LNCAP (cell line): ENCODE measurements at regions not wholly inside any gene's neighbourhood (a gene's known extent, or its start where the extent isn't known, plus 50 kb on each side); places are given as distances from the start of the nearest gene placed in this dataset.

ENCODE experiments used
- CTCF ChIP-seq: fragments of 450-650 bp; IDR thresholded peaks from 2 replicates; pipeline ENCODE4 v1.5.1; 2017; ENCODE audit warnings: mild to moderate bottlenecking

GRCh38 chr14:51443195-51444018 lies 203.4 kb downstream of the TMX1 start:
- no peak for TF ChIP-seq CTCF

- no peak for TF ChIP-seq CTCF
These were observed 204.4 kb downstream of the TMX1 start for GRCh38 chr14:51444353-51445000.

GRCh38 chr14:51445001-51445390 lies 204.9 kb downstream of the TMX1 start:
- TF ChIP-seq CTCF, result no peak

- no peak for TF ChIP-seq CTCF
These were observed 204.9 kb upstream of the FRMD6 start for GRCh38 chr14:51446771-51447170.

- TF ChIP-seq CTCF, result no peak
These were observed 204.3 kb upstream of the FRMD6 start for GRCh38 chr14:51447411-51447810.

GRCh38 chr14:51448831-51449670 lies 202.7 kb upstream of the FRMD6 start:
- no peak for TF ChIP-seq CTCF

- TF ChIP-seq CTCF, result no peak
These were observed 202.0 kb upstream of the FRMD6 start for GRCh38 chr14:51449681-51450080.
